HG02852 (cell line): ENCODE measurements at regions not wholly inside any gene's neighbourhood (a gene's known extent, or its start where the extent isn't known, plus 50 kb on each side); places are given as distances from the start of the nearest gene placed in this dataset.

Source experiments
- ATAC-seq: cut with Tn5 transposase; IDR thresholded peaks from one replicate; pipeline ENCODE4 v1.9.1; 2021; ENCODE audit warnings: mild to moderate bottlenecking, moderate library complexity; ENCODE audit not compliant: unreplicated experiment

DNA sequence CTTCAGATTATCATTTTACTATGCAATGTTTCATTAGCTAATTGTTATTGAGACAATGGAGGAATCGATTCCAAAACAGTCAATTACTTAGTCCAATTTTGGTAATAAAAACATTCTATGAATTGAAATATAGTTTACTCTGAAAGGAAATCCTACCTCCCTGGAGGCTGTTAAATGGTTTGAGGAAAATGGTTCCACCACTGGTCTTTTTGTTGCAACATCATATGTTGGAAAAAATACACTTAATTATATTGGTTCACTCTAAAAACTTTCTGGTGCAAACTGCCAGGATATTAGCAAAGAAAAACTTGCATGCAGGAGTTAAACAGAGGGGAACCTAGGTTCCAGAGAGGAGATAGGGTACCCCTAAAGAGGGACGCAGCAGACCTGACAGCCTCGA lies 267.3 kb upstream of the LYZL1 start:
- no peak for ATAC-seq

GRCh38 chr10:29022513-29022912 lies 266.4 kb upstream of the LYZL1 start:
- no peak for ATAC-seq

DNA sequence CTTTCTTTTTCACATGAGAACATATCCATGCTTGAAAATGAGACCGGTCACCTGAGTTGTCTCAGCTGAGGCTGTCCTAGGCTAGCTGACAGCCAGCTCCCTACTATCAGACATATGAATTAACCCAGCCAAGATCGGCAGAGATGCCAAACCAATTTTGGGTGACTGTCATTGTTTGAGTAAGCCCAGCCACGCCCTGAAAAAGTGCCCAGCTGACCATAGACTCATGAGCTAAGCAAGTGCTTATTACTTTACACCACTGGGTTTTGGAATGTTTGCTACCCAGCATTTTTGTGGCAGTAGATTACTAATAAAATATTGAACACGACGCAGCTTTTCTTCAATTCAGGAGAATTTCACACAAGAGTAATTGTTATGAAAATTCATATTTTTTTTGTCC lies 265.2 kb upstream of the LYZL1 start:
- no peak for ATAC-seq

GRCh38 chr10:29026065-29026797 lies 262.6 kb upstream of the LYZL1 start:
- no peak for ATAC-seq

GRCh38 chr10:29026802-29027580 lies 261.9 kb upstream of the LYZL1 start:
- ATAC-seq, result no peak

DNA sequence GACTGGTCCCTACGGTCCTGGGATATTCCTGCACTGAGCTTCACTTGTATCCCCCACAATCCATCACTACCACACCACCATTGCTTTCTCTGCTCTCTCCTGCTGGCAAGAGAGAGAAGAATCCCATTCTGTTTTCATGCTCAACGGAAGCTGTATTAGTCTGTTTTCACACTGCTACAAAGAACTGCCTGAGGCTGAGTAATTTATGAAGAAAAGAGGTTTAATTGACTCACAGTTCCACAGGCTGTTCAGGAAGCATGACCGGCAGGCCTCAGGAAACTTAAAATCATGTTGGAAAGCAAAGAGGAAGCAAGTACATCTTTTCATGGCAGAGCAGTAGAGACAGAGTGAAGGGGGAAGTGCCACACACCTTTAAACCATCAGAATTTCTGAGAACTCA lies 260.4 kb upstream of the LYZL1 start:
- no peak for ATAC-seq

- no peak for ATAC-seq
These were observed 258.0 kb upstream of the LYZL1 start for GRCh38 chr10:29030900-29031299.

DNA sequence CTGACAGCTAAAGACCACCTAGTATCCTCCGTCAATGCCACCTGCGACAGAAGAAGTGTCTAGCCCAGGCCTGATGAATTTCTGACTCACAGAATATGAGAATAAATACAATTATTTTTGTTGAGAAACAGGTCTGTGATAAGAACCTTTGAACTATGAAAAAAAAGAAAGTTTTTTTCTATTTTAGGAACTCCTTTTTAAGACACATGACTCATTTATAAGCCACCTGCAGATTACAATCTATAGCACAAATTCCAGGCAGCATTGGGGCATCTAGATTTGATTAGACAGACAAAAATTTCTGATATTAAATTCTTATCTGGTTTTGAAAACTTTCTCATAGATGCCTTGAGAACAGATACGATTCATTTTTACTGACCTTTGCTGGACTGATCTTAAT lies 256.7 kb upstream of the LYZL1 start:
- no peak for ATAC-seq

GRCh38 chr10:29033311-29033940 lies 255.4 kb upstream of the LYZL1 start:
- ATAC-seq, result peak; percentile 54

GRCh38 chr10:29034592-29034991 lies 254.3 kb upstream of the LYZL1 start:
- no peak for ATAC-seq

GRCh38 chr10:29035721-29036120 lies 253.1 kb upstream of the LYZL1 start:
- no peak for ATAC-seq

DNA sequence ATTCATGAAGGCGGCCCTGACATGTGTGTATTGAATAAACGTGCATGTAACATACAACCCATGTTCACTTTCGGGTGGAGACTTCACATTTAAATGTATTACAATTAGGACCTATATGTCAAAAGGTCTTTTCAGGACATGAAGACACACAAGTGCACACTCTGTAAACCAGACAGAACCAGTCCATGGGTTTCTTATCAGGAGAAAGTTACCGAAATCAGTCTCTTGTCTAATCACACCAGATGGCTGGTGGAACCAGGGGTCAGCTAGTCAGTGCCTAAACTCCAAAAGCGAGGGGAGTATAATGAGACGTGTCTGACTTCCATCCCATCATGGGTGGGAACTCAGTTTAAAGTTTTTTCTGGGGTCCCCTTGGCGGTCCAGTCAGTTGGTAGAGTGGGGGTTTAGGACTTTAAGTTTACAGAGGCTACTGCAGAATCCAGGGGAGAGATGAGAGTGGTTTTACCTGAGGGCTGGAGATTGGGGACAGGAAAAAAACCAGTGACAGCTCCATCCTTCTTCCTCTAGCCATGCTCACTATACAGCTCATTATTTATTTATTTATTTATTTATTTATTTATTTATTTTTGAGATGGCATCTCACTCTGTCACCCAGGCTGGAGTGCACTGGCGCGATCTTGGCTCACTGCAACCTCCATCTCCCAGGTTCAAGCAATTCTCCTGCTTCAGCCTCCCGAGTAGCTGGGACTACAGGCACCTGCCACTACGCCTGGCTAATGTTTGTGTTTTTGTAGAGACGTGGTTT lies 251.3 kb upstream of the LYZL1 start:
- ATAC-seq, result no peak

- ATAC-seq, result no peak
These were observed 249.8 kb upstream of the LYZL1 start for GRCh38 chr10:29039091-29039490.

GRCh38 chr10:29039677-29040189 lies 249.1 kb upstream of the LYZL1 start:
- no peak for ATAC-seq

- ATAC-seq, result no peak
These were observed 247.3 kb upstream of the LYZL1 start for GRCh38 chr10:29041616-29042015.

DNA sequence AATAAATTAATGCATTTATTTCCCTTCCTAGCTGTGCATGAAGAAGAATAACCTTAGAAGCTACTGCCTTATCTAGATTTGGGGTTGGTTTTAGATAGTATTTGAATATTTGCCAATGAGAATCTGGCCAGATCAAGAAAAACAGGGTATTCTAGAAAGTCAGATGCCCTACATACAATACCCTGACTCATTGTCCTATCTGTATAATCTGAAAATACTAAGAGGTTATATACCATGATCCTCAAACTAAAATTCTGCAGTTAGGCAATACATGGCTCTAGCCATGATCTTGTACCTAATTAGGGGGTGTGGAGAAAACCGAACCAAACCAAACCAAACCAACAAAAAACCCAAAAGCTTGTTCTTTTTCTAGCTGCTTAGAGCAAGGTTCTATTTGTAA lies 240.4 kb upstream of the LYZL1 start:
- ATAC-seq, result no peak

DNA sequence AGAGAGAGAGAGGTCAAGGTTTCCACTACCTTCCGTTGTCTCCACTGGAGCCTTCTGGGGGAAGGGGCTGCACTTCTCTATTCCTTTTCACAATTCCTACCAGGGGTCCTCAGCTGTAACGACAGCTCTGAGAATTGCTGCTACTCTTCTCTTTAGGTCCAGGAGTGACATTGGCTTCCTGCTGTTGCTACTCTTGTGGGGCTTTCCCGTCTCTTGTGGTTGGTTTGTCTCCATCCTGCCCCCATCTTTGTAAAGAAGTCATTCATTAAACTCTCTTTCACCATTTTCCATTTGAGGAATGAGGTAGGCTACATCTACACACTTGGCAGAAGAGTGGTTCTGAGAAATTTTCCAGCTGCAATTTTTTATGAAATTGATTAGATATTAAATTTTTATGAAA lies 238.8 kb upstream of the LYZL1 start:
- ATAC-seq, result no peak

GRCh38 chr10:29055101-29055500 lies 233.8 kb upstream of the LYZL1 start:
- no peak for ATAC-seq

GRCh38 chr10:29056729-29057128 lies 232.1 kb upstream of the LYZL1 start:
- ATAC-seq, result no peak

DNA sequence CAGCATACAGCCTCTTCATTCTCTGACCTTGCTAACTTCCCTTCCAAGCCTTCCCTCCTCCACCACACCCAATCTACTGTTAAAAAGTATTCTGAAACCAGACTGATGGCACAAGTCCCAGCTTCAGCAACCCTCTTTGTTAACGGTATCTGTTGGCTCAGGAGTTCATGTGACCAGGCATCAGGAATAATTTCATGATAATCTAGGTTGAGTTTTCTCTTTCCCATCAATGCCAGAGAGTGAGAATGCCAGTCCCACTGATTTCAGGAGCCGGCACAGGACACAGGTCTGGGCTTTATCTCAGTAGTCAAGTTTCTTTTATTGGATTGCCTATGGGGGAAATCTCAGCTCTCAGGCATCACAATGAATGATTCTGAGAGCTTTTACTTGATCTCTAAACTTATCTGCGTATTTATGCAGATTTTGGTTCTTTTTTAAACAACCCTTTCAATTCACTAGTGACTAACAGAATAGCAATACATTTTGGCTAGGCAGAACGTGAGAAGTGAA lies 231.0 kb upstream of the LYZL1 start:
- no peak for ATAC-seq
